ENCODE measurements at regions not wholly inside any gene's neighbourhood (a gene's known extent, or its start where the extent isn't known, plus 50 kb on each side); places are given as distances from the start of the nearest gene placed in this dataset.

DNA sequence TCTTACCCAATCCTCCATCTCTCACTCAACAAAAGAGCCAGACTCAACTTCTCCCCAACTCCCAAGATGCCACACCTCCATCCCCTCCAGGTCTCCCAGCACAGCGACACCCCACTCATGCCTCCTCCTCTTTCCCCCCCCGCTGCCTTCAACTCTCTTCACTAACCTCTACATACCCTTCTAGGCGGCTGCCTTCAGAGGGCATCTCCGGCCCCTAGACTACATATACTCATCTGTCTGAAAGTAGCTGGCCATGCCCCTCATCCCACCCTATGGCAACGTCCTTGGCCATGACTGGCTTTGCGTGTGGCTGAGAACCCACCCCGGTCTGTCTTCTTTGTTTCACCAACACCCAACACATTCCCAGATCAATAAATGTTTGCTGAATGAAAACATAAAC, 81.7 kb upstream of the TMEM45B start:
- no peak for TF ChIP-seq YY1 (IDR thresholded peaks at IDR 0.05; ENCODE audit: insufficient read depth, insufficient read length)
- no peak for TF ChIP-seq ZNF274 (IDR thresholded peaks at IDR 0.05; ENCODE audit: low read depth, low read length)
- TF ChIP-seq SUZ12 (IDR thresholded peaks at IDR 0.05; ENCODE audit: extremely low read depth, insufficient read depth, insufficient read length): no peak
- no peak overlapping the region for H3K4me3 ChIP-seq (ENCODE audit: insufficient read length, low read depth)
- H3K27me3 ChIP-seq (ENCODE audit: insufficient read depth, insufficient read length): no peaks in the 10 kb centered on the region
- no peak for DNase-seq (ENCODE audit: low read depth, low spot score)
- H3K9me3 ChIP-seq (ENCODE audit: insufficient read depth, low read length): no peaks in the 10 kb centered on the region
- no peaks in the 10 kb centered on the region for H3K36me3 ChIP-seq (ENCODE audit: insufficient read depth, insufficient read length, low read length)
- H3K9ac ChIP-seq (ENCODE audit: insufficient read length, low read depth): no peak overlapping the region
- H3K4me1 ChIP-seq (ENCODE audit: insufficient read depth, insufficient read length): no peaks in the 10 kb centered on the region

DNA sequence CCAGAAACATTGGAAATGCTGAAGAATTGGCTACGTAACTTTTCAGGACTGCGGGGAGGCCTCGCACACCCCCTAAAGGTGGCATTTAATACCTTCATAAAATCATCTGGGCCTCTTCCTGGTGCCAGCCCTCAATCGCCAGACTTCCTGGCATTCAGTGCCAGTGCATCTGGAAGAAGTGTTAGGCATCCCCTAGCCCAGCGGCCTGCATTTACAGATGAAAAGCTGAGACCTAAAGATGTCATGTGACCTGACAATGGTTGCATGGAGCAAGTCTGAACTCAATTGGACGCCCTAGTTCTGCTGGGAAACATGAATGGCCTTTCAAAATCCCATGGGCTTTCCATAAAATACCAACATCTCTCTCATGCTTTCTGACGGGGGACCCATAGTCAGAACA, 81.0 kb upstream of the TMEM45B start:
- H3K9ac ChIP-seq (ENCODE audit: insufficient read length, low read depth): no peak overlapping the region
- no peak for DNase-seq (ENCODE audit: low read depth, low spot score)
- no peaks in the 10 kb centered on the region for H3K27me3 ChIP-seq (ENCODE audit: insufficient read depth, insufficient read length)
- H3K4me3 ChIP-seq (ENCODE audit: insufficient read length, low read depth): no peak overlapping the region
- no peaks in the 10 kb centered on the region for H3K36me3 ChIP-seq (ENCODE audit: insufficient read depth, insufficient read length, low read length)
- H3K4me1 ChIP-seq (ENCODE audit: insufficient read depth, insufficient read length): no peaks in the 10 kb centered on the region
- TF ChIP-seq ZNF274 (IDR thresholded peaks at IDR 0.05; ENCODE audit: low read depth, low read length) (no peak), SUZ12 (IDR thresholded peaks at IDR 0.05; ENCODE audit: extremely low read depth, insufficient read depth, insufficient read length) (no peak), YY1 (IDR thresholded peaks at IDR 0.05; ENCODE audit: insufficient read depth, insufficient read length) (no peak)
- H3K9me3 ChIP-seq (ENCODE audit: insufficient read depth, low read length): no peaks in the 10 kb centered on the region

DNA sequence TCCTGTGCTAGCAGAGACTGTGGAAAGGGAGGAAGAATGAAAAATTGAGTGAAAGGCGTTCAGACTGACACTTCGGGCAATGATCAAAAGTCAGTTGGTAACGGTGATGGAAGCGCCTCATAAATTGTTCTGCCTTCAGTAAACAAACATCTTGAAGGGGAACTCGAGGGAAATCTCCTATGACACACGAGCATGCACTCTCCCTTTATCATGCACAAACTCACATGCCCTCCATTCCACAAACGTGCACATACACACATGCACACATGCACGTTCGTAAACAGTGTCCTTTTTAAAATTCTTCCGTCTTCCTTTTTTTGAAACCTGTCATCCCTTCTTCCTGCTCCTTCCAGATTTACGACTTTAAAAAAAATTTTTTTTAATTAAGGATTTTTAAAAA, 77.8 kb upstream of the TMEM45B start:
- Histone ChIP-seq H3K9me3 (ENCODE audit: insufficient read depth, low read length) (no peaks in the 10 kb centered on the region), H3K4me3 (ENCODE audit: insufficient read length, low read depth) (no peak overlapping the region), H3K9ac (ENCODE audit: insufficient read length, low read depth) (no peak overlapping the region), H3K27me3 (ENCODE audit: insufficient read depth, insufficient read length) (no peaks in the 10 kb centered on the region), H3K36me3 (ENCODE audit: insufficient read depth, insufficient read length, low read length) (no peaks in the 10 kb centered on the region), H3K4me1 (ENCODE audit: insufficient read depth, insufficient read length) (no peaks in the 10 kb centered on the region)
- no peak for DNase-seq (ENCODE audit: low read depth, low spot score)
- TF ChIP-seq SUZ12 (IDR thresholded peaks at IDR 0.05; ENCODE audit: extremely low read depth, insufficient read depth, insufficient read length) (no peak), ZNF274 (IDR thresholded peaks at IDR 0.05; ENCODE audit: low read depth, low read length) (no peak), YY1 (IDR thresholded peaks at IDR 0.05; ENCODE audit: insufficient read depth, insufficient read length) (no peak)

DNA sequence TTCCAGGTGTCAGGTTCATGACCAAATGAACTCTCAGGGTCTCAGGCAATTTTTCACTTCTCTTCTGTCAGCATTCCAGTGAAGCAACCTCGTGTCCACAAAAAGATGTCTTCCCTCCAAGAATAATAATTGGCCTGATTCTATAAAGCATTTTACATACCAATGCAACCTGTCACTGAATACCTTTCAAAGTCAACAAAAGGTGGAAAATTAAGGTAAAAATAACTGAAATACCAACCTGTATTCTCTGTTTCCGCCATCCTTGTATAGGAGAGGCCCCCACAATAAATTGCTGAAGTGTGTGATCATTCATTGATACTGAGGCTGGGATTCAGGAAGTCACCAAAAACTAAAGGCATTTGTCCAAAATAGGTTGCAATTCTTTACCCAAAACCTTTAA, 77.4 kb upstream of the TMEM45B start:
- Histone ChIP-seq H3K4me3 (ENCODE audit: insufficient read length, low read depth) (no peak overlapping the region), H3K36me3 (ENCODE audit: insufficient read depth, insufficient read length, low read length) (no peaks in the 10 kb centered on the region), H3K4me1 (ENCODE audit: insufficient read depth, insufficient read length) (no peaks in the 10 kb centered on the region), H3K9me3 (ENCODE audit: insufficient read depth, low read length) (no peaks in the 10 kb centered on the region), H3K9ac (ENCODE audit: insufficient read length, low read depth) (no peak overlapping the region), H3K27me3 (ENCODE audit: insufficient read depth, insufficient read length) (no peaks in the 10 kb centered on the region)
- no peak for DNase-seq (ENCODE audit: low read depth, low spot score)
- TF ChIP-seq YY1 (IDR thresholded peaks at IDR 0.05; ENCODE audit: insufficient read depth, insufficient read length): no peak
- no peak for TF ChIP-seq ZNF274 (IDR thresholded peaks at IDR 0.05; ENCODE audit: low read depth, low read length)

DNA sequence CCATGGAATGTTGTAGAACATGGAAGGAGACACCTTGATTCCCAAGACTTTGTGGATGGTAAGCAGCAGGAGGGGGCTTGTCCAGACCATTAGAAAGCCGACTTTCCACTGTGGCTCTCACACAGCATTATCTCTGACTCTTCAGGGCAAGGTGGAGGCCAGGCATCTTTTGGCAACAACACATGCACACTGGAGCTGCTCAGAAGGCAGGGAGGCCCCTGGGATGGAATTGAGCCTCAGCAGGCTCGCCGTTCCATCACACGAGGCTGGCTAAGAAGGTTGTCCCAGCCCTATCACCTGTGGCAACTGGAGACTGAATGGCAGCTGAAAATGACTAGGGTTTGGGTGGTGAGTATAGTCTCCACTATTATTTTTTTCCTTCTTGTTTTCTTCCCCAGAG, 76.3 kb upstream of the TMEM45B start:
- Histone ChIP-seq H3K4me1 (ENCODE audit: insufficient read depth, insufficient read length) (no peaks in the 10 kb centered on the region), H3K9ac (ENCODE audit: insufficient read length, low read depth) (no peak overlapping the region), H3K4me3 (ENCODE audit: insufficient read length, low read depth) (no peak overlapping the region), H3K9me3 (ENCODE audit: insufficient read depth, low read length) (no peaks in the 10 kb centered on the region), H3K27me3 (ENCODE audit: insufficient read depth, insufficient read length) (no peaks in the 10 kb centered on the region), H3K36me3 (ENCODE audit: insufficient read depth, insufficient read length, low read length) (no peaks in the 10 kb centered on the region)
- DNase-seq (ENCODE audit: low read depth, low spot score): no peak
- TF ChIP-seq YY1 (IDR thresholded peaks at IDR 0.05; ENCODE audit: insufficient read depth, insufficient read length): no peak
- no peak for TF ChIP-seq ZNF274 (IDR thresholded peaks at IDR 0.05; ENCODE audit: low read depth, low read length)
- no peak for TF ChIP-seq SUZ12 (IDR thresholded peaks at IDR 0.05; ENCODE audit: extremely low read depth, insufficient read depth, insufficient read length)

DNA sequence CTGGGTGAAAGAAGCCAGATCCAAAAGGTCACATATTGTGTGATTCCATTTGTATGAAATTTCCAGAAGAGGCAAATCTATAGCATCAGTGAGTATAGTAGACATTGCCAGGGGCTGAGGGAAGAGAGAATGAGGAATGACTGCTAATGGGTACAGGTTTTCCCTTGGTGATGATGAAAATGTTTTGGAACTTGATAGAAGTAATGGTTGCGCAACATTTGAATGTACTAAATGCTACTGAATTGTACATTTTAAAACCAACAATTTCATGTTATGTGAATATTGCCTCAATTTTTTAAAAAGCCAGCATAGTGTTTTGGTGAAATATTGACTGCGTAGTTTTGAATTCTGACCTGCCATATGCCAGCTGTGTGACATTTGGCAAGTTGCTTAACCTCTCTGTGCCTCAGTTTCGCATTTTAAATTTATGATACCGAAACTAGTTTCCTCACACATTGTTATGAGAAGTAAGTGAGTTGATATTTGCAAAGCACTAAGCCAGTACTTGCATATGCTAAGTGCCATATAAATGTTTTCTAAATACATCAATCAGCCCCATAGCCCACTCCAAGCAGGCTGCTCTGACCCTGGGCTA, 75.4 kb upstream of the TMEM45B start:
- H3K4me3 ChIP-seq (ENCODE audit: insufficient read length, low read depth): no peak overlapping the region
- no peak overlapping the region for H3K9ac ChIP-seq (ENCODE audit: insufficient read length, low read depth)
- no peaks in the 10 kb centered on the region for H3K36me3 ChIP-seq (ENCODE audit: insufficient read depth, insufficient read length, low read length)
- H3K4me1 ChIP-seq (ENCODE audit: insufficient read depth, insufficient read length): no peaks in the 10 kb centered on the region
- H3K9me3 ChIP-seq (ENCODE audit: insufficient read depth, low read length): no peaks in the 10 kb centered on the region
- no peak for TF ChIP-seq ZNF274 (IDR thresholded peaks at IDR 0.05; ENCODE audit: low read depth, low read length)
- no peak for TF ChIP-seq SUZ12 (IDR thresholded peaks at IDR 0.05; ENCODE audit: extremely low read depth, insufficient read depth, insufficient read length)
- no peak for TF ChIP-seq YY1 (IDR thresholded peaks at IDR 0.05; ENCODE audit: insufficient read depth, insufficient read length)
- DNase-seq (ENCODE audit: low read depth, low spot score): no peak
- H3K27me3 ChIP-seq (ENCODE audit: insufficient read depth, insufficient read length): no peaks in the 10 kb centered on the region

DNA sequence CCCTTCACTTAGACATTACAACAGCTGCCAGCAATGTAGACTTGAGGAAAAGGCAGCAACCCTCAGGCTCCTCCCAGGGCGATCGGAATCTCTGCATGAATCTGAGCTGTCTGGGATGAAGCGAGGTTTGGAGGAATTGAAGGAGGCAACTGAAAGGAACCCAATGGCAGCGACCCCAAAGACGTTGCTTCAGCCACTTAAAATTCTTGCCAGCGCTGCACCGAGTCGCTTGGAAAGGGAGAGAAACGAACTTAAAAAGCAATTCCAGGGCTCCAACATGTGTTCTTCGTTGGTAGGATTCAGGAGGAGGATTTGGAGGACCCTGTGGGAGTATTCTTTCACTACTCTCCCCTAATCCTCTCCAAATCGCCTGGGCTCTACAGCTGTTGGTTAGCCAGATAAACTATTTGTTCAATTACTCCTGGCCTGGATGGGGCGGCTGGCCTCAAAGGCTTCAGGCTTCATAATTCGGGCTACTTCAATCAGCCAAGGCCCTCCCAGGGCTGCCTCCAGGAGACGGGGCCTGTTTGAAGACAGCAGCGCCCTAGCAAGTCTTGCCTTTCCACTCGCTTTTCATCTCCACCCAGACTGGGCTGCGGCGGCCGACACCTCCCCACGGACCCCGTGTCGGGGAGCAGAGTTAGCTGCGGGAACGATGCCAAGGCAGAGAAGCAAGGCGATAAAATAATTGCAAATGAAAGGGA, 72.4 kb upstream of the TMEM45B start:
- H3K36me3 ChIP-seq (ENCODE audit: insufficient read depth, insufficient read length, low read length): no peaks in the 10 kb centered on the region
- no peak for TF ChIP-seq ZNF274 (IDR thresholded peaks at IDR 0.05; ENCODE audit: low read depth, low read length)
- no peak for TF ChIP-seq YY1 (IDR thresholded peaks at IDR 0.05; ENCODE audit: insufficient read depth, insufficient read length)
- no peak for TF ChIP-seq SUZ12 (IDR thresholded peaks at IDR 0.05; ENCODE audit: extremely low read depth, insufficient read depth, insufficient read length)
- H3K4me1 ChIP-seq (ENCODE audit: insufficient read depth, insufficient read length): no peaks in the 10 kb centered on the region
- no peak overlapping the region for H3K4me3 ChIP-seq (ENCODE audit: insufficient read length, low read depth)
- DNase-seq (ENCODE audit: low read depth, low spot score): peak; percentile 13
- H3K27me3 ChIP-seq (ENCODE audit: insufficient read depth, insufficient read length): no peaks in the 10 kb centered on the region
- H3K9ac ChIP-seq (ENCODE audit: insufficient read length, low read depth): no peak overlapping the region
- H3K9me3 ChIP-seq (ENCODE audit: insufficient read depth, low read length): no peaks in the 10 kb centered on the region

Measured in NT2/D1 (cell line).